OCI-LY3 (cell line): ENCODE measurements at regions not wholly inside any gene's neighbourhood (a gene's known extent, or its start where the extent isn't known, plus 50 kb on each side); places are given as distances from the start of the nearest gene placed in this dataset.

Experiments used
- H2AFZ ChIP-seq: fragments of 200-600, 300-600 bp; shearing (Covaris generic); 2 replicates; pipeline ENCODE4 v1.6.0; 2014; ENCODE audit warnings: antibody characterized with exemption, low read depth, low read length
- H3K27ac ChIP-seq: fragments of 200-600, 300-600 bp; sonication (generic); 2 replicates; pipeline ENCODE4 v1.5.1; 2014; ENCODE audit warnings: mild to moderate bottlenecking, low read length, moderate library complexity, mixed read lengths
- H3K27me3 ChIP-seq: fragments of 200-600, 300-600 bp; sonication (generic); 2 replicates; pipeline ENCODE4 v1.6.1; 2014; ENCODE audit warnings: low read depth, low read length, mixed read lengths
- H3K36me3 ChIP-seq: fragments of 200-600, 300-600 bp; sonication (generic); replicated peaks from 2 replicates; pipeline ENCODE3; 2014; ENCODE audit warnings: low read depth, low read length, mixed read lengths
- H3K4me1 ChIP-seq: fragments of 300-600, 200-600 bp; sonication (generic); 2 replicates; pipeline ENCODE4 v1.6.1; 2014; ENCODE audit warnings: low read length, mixed read lengths
- H3K4me2 ChIP-seq: fragments of 200-600, 300-600 bp; sonication (generic); 2 replicates; pipeline ENCODE4 v1.6.1; 2014; ENCODE audit warnings: low read length, mixed read lengths
- H3K4me3 ChIP-seq: fragments of 300-600, 200-600 bp; sonication (generic); 2 replicates; pipeline ENCODE4 v1.5.1; 2014; ENCODE audit warnings: antibody characterized with exemption, mild to moderate bottlenecking, low read length, moderate library complexity
- H3K79me2 ChIP-seq: fragments of 300-600, 200-600 bp; shearing (Covaris generic); 2 replicates; pipeline ENCODE4 v1.6.1; 2014; ENCODE audit warnings: mild to moderate bottlenecking, low read length, mixed read lengths
- H3K9ac ChIP-seq: fragments of 300-600, 200-600 bp; shearing (Covaris generic); 2 replicates; pipeline ENCODE4 v1.6.0; 2014; ENCODE audit warnings: mild to moderate bottlenecking, low read length, moderate library complexity
- H3K9me3 ChIP-seq: fragments of 200-600, 300-600 bp; shearing (Covaris generic); 2 replicates; pipeline ENCODE4 v1.6.1; 2014; ENCODE audit warnings: low read length, mixed read lengths; ENCODE audit not compliant: insufficient read depth
- H4K20me1 ChIP-seq: fragments of 200-600, 300-600 bp; sonication (generic); 2 replicates; pipeline ENCODE4 v1.6.1; 2016; ENCODE audit warnings: low read length, mixed read lengths; ENCODE audit not compliant: insufficient read depth
- EZH2phosphoT487 ChIP-seq: fragments of 200-600 bp; shearing (Covaris generic); IDR thresholded peaks from 2 replicates; pipeline ENCODE4 v1.6.1; 2018; ENCODE audit warnings: antibody characterized with exemption, mixed run types, low read depth
- TF ChIP-seq, protein P1 (sequence below): fragments of 200-600, 300-600 bp; sonication (generic); IDR thresholded peaks from 2 replicates; pipeline ENCODE4 v1.5.1; 2014; ENCODE audit warnings: antibody characterized with exemption, low read length, low read depth

DNA sequence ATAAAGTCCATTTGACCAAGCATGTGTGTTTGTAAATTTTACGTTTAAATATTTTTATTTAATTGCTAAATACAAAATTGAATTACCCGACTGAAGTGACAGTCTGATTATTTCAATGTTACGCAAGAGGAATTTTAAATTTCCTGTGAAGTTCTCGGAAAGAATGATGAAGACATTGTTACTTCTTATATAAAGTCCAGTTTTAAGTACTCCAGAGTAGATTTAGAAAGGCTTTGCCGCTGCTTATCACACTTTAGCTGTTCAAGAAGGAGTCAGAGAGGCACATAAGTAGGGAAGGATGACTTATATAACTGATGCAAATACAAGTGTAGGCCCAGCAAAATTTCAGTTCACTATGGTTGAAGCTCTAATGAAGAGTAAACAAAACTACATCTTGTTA lies 265.1 kb upstream of the CITED2 start:
- H4K20me1 ChIP-seq = no peaks in the 10 kb centered on the region
- no peak overlapping the region for H3K27ac ChIP-seq
- no peaks in the 10 kb centered on the region for H3K36me3 ChIP-seq
- no peak overlapping the region for H3K9ac ChIP-seq
- H3K79me2 ChIP-seq = no peaks in the 10 kb centered on the region
- H3K4me2 ChIP-seq = no peak overlapping the region
- H3K27me3 ChIP-seq = no peaks in the 10 kb centered on the region
- H3K4me3 ChIP-seq = no peak overlapping the region
- TF ChIP-seq, protein P1, sequence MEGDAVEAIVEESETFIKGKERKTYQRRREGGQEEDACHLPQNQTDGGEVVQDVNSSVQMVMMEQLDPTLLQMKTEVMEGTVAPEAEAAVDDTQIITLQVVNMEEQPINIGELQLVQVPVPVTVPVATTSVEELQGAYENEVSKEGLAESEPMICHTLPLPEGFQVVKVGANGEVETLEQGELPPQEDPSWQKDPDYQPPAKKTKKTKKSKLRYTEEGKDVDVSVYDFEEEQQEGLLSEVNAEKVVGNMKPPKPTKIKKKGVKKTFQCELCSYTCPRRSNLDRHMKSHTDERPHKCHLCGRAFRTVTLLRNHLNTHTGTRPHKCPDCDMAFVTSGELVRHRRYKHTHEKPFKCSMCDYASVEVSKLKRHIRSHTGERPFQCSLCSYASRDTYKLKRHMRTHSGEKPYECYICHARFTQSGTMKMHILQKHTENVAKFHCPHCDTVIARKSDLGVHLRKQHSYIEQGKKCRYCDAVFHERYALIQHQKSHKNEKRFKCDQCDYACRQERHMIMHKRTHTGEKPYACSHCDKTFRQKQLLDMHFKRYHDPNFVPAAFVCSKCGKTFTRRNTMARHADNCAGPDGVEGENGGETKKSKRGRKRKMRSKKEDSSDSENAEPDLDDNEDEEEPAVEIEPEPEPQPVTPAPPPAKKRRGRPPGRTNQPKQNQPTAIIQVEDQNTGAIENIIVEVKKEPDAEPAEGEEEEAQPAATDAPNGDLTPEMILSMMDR = no peak
- no peak for TF ChIP-seq EZH2phosphoT487
- no peaks in the 10 kb centered on the region for H3K4me1 ChIP-seq
- no peaks in the 10 kb centered on the region for H3K9me3 ChIP-seq
- no peak overlapping the region for H2AFZ ChIP-seq

DNA sequence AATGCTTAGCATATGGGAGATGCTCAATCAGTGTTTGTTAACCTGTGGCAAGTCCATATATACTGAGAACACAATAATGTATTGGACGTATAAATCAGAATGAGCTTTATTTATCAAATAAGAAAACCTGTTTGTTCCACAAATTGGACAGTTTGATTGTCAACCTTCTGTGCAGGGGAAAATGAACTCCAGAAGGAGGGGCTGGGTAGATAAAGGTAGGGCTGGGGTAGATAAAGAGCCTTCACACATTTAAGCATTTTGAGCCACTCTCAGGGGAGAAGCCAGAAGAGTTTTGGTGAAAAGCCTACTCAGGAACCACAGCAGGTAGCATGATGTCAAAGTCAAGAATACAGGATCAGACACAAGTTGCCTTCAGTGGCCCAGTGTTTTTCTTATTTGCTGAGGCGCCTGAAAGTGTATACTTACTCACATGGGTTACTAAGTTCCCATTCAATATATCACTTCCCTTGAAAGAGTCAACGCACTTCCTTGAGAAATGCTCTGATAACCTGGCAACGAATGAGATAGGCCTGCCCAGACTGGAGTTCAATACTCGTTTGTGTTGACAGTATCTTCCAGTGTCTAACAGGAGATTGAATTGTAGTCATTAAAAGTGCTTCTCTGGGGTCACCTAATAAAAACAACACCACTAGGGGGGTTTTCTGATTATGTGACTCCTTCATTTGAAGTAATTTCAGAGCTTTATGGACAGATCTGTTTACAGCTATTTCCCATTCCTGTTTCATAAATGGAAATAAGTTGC lies 263.9 kb upstream of the CITED2 start:
- no peaks in the 10 kb centered on the region for H3K9me3 ChIP-seq
- no peak overlapping the region for H3K9ac ChIP-seq
- no peak overlapping the region for H3K4me2 ChIP-seq
- no peaks in the 10 kb centered on the region for H3K79me2 ChIP-seq
- H4K20me1 ChIP-seq = no peaks in the 10 kb centered on the region
- no peak overlapping the region for H3K27ac ChIP-seq
- H3K4me3 ChIP-seq = no peak overlapping the region
- no peaks in the 10 kb centered on the region for H3K36me3 ChIP-seq
- no peak overlapping the region for H2AFZ ChIP-seq
- TF ChIP-seq EZH2phosphoT487 = no peak
- TF ChIP-seq, protein P1 = no peak
- no peaks in the 10 kb centered on the region for H3K27me3 ChIP-seq
- H3K4me1 ChIP-seq = no peaks in the 10 kb centered on the region

DNA sequence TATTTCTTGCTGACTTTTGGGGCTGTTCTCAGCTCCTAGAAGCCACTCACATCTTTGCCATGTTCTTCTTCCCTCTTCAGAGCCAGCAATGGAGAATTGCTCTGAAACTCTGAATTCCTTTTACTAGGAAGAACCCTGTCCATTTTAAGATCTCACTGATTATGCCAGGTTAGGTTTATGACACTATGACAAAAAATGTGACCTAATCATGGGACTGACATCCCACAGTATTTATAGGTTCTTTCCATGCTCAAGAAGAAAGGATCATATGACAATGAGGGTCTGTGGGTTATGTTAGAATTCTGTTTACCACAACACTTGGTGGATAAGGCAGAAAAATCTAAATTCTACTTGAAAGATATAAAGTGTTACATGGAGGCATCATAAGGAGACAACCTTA lies 263.3 kb upstream of the CITED2 start:
- Histone ChIP-seq H3K36me3 (no peaks in the 10 kb centered on the region), H4K20me1 (no peaks in the 10 kb centered on the region), H2AFZ (no peak overlapping the region), H3K4me2 (no peak overlapping the region), H3K9me3 (no peaks in the 10 kb centered on the region), H3K4me1 (no peaks in the 10 kb centered on the region), H3K9ac (no peak overlapping the region), H3K79me2 (no peaks in the 10 kb centered on the region), H3K27me3 (no peaks in the 10 kb centered on the region), H3K27ac (no peak overlapping the region), H3K4me3 (no peak overlapping the region)
- TF ChIP-seq, protein P1 = no peak
- TF ChIP-seq EZH2phosphoT487 = no peak

GRCh38 chr6:139636391-139636790 lies 261.9 kb upstream of the CITED2 start:
- Histone ChIP-seq H3K4me3 (no peak overlapping the region), H3K27me3 (no peaks in the 10 kb centered on the region), H3K9ac (no peak overlapping the region), H3K4me1 (no peaks in the 10 kb centered on the region), H4K20me1 (no peaks in the 10 kb centered on the region), H3K9me3 (no peaks in the 10 kb centered on the region), H3K79me2 (no peaks in the 10 kb centered on the region), H2AFZ (no peak overlapping the region), H3K4me2 (no peak overlapping the region), H3K27ac (no peak overlapping the region), H3K36me3 (no peaks in the 10 kb centered on the region)
- TF ChIP-seq EZH2phosphoT487 = no peak
- TF ChIP-seq, protein P1 = no peak
